ENCODE measurements at regions not wholly inside any gene's neighbourhood (a gene's known extent, or its start where the extent isn't known, plus 50 kb on each side); places are given as distances from the start of the nearest gene placed in this dataset.

GRCh38 chr18:55688030-55688429, 100.0 kb upstream of the TCF4 start:
- TF ChIP-seq CTCF (IDR thresholded peaks at IDR 0.05; ENCODE audit: insufficient read depth, low read depth, low read length) (no peak), EZH2 (IDR thresholded peaks at IDR 0.05; ENCODE audit: insufficient read depth, low read length) (no peak)
